K562 (cell line): ENCODE measurements at regions not wholly inside any gene's neighbourhood (a gene's known extent, or its start where the extent isn't known, plus 50 kb on each side); places are given as distances from the start of the nearest gene placed in this dataset.

ENCODE experiments used
- ATAC-seq: fragments of 200-7000 bp; cut with Tn5 transposase; 3 replicates; pipeline ENCODE4 v1.9.1; 2020; ENCODE audit warnings: moderate library complexity
- BruUV-seq: library from RNA; stranded (reverse); fragments of 400-500 nt; replicated peaks from 2 replicates; lab custom pipeline; 2021; lab: Mats Ljungman, UMichigan
- CTCF ChIA-PET: fragments of 300-600 bp; formaldehyde crosslinking; extraction: SDS; loops from one replicate; lab custom pipeline; 2021; ENCODE audit warnings: low intra/inter-chr PET ratio; lab: Yijun Ruan, JAX
- POLR2A ChIA-PET: fragments of 300-600, 350-650 bp; sonication (Branson Sonifier 250); formaldehyde crosslinking; extraction: SDS; loops from one replicate; lab custom pipeline; 2021; ENCODE audit warnings: antibody characterized with exemption, inconsistent platforms; lab: Yijun Ruan, JAX
- DNase-seq, 4 experiments: peaks; one replicate each; pipeline versions ENCODE4 v3.0.0 to v3.0.0-alpha.2; 2011 to 2018; ENCODE audit warnings: low spot score in 3 of 4, mixed read lengths in 3 of 4; ENCODE audit errors: extremely low read depth in 1 of 4
- FAIRE-seq: peaks from 2 replicates; lab custom pipeline; 2011; peaks lifted over from hg19 to GRCh38; lab: Jason Lieb, UNC
- H2AFZ ChIP-seq: 2 replicates; pipeline ENCODE4 v1.6.0; 2011; ENCODE audit warnings: low read depth, low read length, control low read depth, inconsistent platforms
- H3K27ac ChIP-seq: fragments of 200-600 bp; 3 replicates; pipeline ENCODE4 v1.8.0; 2011; ENCODE audit warnings: low read depth, mild to moderate bottlenecking, control low read depth, inconsistent platforms, low read length, moderate library complexity, mixed read lengths; ENCODE audit errors: extremely low read depth
- H3K27me3 ChIP-seq, 2 experiments: fragments of 300-600 bp in 1 of 2; 2 replicates in 1 of 2; 3 replicates in 1 of 2; pipeline versions ENCODE4 v1.6.0 to v1.8.0; 2011; ENCODE audit warnings: inconsistent platforms in 2 of 2, low read length in 2 of 2, mild to moderate bottlenecking in 1 of 2, mixed read lengths in 1 of 2, moderate library complexity in 1 of 2; ENCODE audit not compliant: control insufficient read depth in 2 of 2, insufficient read depth in 2 of 2
- H3K36me3 ChIP-seq: fragments of 300-600 bp; 3 replicates; pipeline ENCODE4 v1.8.0; 2011; ENCODE audit warnings: mild to moderate bottlenecking, low read length, inconsistent platforms; ENCODE audit not compliant: control insufficient read depth, insufficient read depth
- H3K4me1 ChIP-seq, 2 experiments: fragments of 200-600 bp in 1 of 2; replicated peaks in 1 of 2; 2 replicates in 1 of 2; 3 replicates in 1 of 2; pipeline versions ENCODE4 v1.5.1 to v1.8.0; 2011; ENCODE audit warnings: inconsistent platforms in 2 of 2, low read length in 2 of 2, mild to moderate bottlenecking in 1 of 2, mixed read lengths in 1 of 2, moderate library complexity in 1 of 2; ENCODE audit not compliant: control insufficient read depth in 2 of 2, insufficient read depth in 2 of 2
- H3K4me2 ChIP-seq: 2 replicates; pipeline ENCODE4 v1.6.1; 2011; ENCODE audit warnings: low read length, control low read depth, inconsistent platforms, mixed read lengths; ENCODE audit not compliant: insufficient read depth
- H3K4me3 ChIP-seq: fragments of 200-600 bp; sonication (generic), shearing (Covaris generic); 2 replicates; pipeline ENCODE4 v1.5.1; 2016; ENCODE audit warnings: control low read depth, inconsistent platforms
- H3K79me2 ChIP-seq: fragments of 200-600 bp; 3 replicates; pipeline ENCODE4 v1.8.0; 2011; ENCODE audit warnings: low read length, inconsistent platforms; ENCODE audit not compliant: control insufficient read depth, insufficient read depth
- H3K9ac ChIP-seq, 2 experiments: 2 replicates each; pipeline versions ENCODE4 v1.6.0 to v1.6.1; 2011; ENCODE audit warnings: low read depth in 2 of 2, low read length in 2 of 2, control low read depth in 1 of 2, inconsistent platforms in 1 of 2, mild to moderate bottlenecking in 1 of 2, mixed read lengths in 1 of 2; ENCODE audit not compliant: insufficient read depth in 1 of 2
- H3K9me1 ChIP-seq: one replicate; pipeline ENCODE4 v1.6.0; 2011; ENCODE audit warnings: inconsistent platforms, mild to moderate bottlenecking, low read length, moderate library complexity; ENCODE audit not compliant: control insufficient read depth, insufficient read depth
- H3K9me3 ChIP-seq: replicated peaks from 2 replicates; pipeline ENCODE4 v1.5.1; 2011; ENCODE audit warnings: low read depth, low read length, inconsistent platforms; ENCODE audit not compliant: control insufficient read depth, insufficient read depth
- H4K20me1 ChIP-seq: replicated peaks from 2 replicates; pipeline ENCODE4 v1.6.1; 2011; ENCODE audit warnings: low read length, inconsistent platforms, mixed read lengths; ENCODE audit not compliant: control insufficient read depth, insufficient read depth
- GTF2E2 ChIP-seq: fragments of 200-800 bp; sonication (Bioruptor generic); IDR thresholded peaks from 2 replicates; pipeline ENCODE4 v1.6.1; 2016; ENCODE audit warnings: missing genetic modification characterization, missing compliant biosample characterization
- HMG20A ChIP-seq: fragments of 450-650 bp; formaldehyde crosslinking; conservative IDR thresholded peaks from 2 replicates; pipeline ENCODE4 v1.4.0; 2020; ENCODE audit warnings: mild to moderate bottlenecking, mixed read lengths
- MTA2 ChIP-seq: fragments of 450-650 bp; IDR thresholded peaks from 2 replicates; pipeline ENCODE4 v1.6.1; 2016; ENCODE audit warnings: low read depth
- NR2C2 ChIP-seq, 2 experiments: fragments of 200-800 bp in 1 of 2; sonication (Bioruptor generic) in 1 of 2; sonication (generic) in 1 of 2; formaldehyde crosslinking in 1 of 2; IDR thresholded peaks; 2 replicates each; pipeline versions ENCODE4 v1.6.1 to v1.8.0; 2016 to 2022; ENCODE audit warnings: mild to moderate bottlenecking in 1 of 2, missing compliant biosample characterization in 1 of 2, missing genetic modification characterization in 1 of 2, missing genetic modification reagents in 1 of 2
- PURB ChIP-seq: sonication (generic); formaldehyde crosslinking; IDR thresholded peaks from 2 replicates; pipeline ENCODE4 v1.9.0; 2021; ENCODE audit warnings: low read depth, mild to moderate bottlenecking, missing genetic modification reagents
- RUNX1 ChIP-seq: sonication (generic); IDR thresholded peaks from 2 replicates; pipeline ENCODE4 v1.6.1; 2016; ENCODE audit warnings: antibody characterized with exemption, low read depth
- SMC3 ChIP-seq: conservative IDR thresholded peaks from 2 replicates; pipeline ENCODE4 v1.6.1; 2011; ENCODE audit warnings: low read depth, low read length, improper control_type of control experiment; ENCODE audit not compliant: insufficient read depth
- WGBS: fragments of 100-300 bp; shearing (Covaris generic); methylation state at CpG from one replicate; pipeline ENCODE4 v1.1.6; 2016; ENCODE audit warnings: low coverage, mixed read lengths; ENCODE audit not compliant: insufficient coverage; ENCODE audit errors: missing lambda C conversion rate; 5-methylcytosine and 5-hydroxymethylcytosine counted together
- in situ Hi-C: fragments of 300-500 bp; cut with MboI; formaldehyde crosslinking; loops from 4 replicates; pipeline ENCODE4 v1.15.0; 2018; ENCODE audit warnings: inconsistent platforms, mixed read lengths
- intact Hi-C: fragments of 100-400 bp; cut with micrococcal nuclease; formaldehyde crosslinking; loops from 2 replicates; pipeline ENCODE4 v1.14.2; 2022

DNA sequence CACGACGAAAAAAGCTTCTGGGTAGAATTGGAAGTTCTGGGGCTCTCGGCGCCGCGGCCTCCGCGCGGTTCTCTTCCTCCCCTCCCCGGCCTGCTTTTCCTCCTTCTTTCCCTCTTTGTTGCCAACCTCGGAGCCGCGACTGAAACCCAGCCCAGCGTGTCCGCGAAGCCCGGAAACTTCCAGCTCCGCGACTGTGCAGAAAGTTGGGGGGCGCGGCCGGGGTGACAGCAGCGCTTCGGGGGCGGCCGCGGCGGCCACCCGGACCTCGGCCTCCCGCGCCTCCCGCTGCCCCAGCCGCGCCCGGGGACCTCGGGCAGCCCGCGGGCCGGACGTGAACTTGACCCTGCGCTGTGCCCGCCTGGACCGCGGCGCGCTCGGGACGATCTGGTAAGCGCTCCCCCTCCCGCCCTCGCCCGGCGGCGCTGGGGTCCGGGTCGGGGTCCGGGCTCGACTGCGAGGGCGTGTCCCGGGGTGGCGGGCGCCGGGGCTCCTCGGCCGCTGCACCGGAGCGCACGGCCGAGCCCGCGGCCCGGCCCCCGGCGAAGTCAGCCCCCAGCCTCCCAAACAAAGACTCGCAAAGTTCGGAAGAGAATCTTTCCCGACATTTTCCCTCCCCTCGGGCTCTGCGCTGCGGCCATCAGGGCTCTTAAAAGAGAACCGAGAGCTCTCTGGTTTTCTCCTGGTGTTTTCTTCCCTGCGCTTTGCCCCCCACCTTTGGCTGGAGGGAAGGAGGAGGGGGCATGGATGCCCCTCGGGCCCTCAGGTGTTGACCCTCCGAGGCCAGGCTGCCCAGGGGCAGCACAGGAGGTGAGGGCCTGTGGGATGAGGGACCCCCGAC, 67.9 kb upstream of the WNT7B start:
- Histone ChIP-seq H3K27me3 (no peaks in the 10 kb centered on the region), H2AFZ (no peak overlapping the region), H3K9me3 (no peaks in the 10 kb centered on the region)
- intact Hi-C loops: no loop called here
- no peak for DNase-seq
- no peak for TF ChIP-seq PURB (CRISPR knock-in tag)
- no peak for TF ChIP-seq SMC3
- TF ChIP-seq MTA2: no peak
- TF ChIP-seq GTF2E2 (tag): no peak
- TF ChIP-seq RUNX1: no peak
- no peak for TF ChIP-seq NR2C2 (CRISPR knock-in tag; IDR thresholded peaks at IDR 0.05)
- no peak for TF ChIP-seq NR2C2 (tag; IDR thresholded peaks at IDR 0.05)
- no peak for TF ChIP-seq HMG20A
- TF ChIP-seq, all 486 proteins: peak for 0
- H3K4me3 ChIP-seq: no peak overlapping the region
- H3K36me3 ChIP-seq: no peaks in the 10 kb centered on the region
- WGBS: no CpG with 5 or more reads among the region's 87 CpGs
- no peak overlapping the region for H3K4me2 ChIP-seq
- H3K27ac ChIP-seq: no peak overlapping the region
- no peaks in the 10 kb centered on the region for H4K20me1 ChIP-seq
- no TSS peak for BruUV-seq
- in situ Hi-C loops: no loop called here
- POLR2A ChIA-PET: interaction anchor here (1.0 kb wide), 1 partner anchor 8 kb away, joined by 4 read pairs; no protein-coding TSS in a partner anchor
- no peak for FAIRE-seq
- H3K9ac ChIP-seq: no peak overlapping the region
- no peak for ATAC-seq
- no peaks in the 10 kb centered on the region for H3K9me1 ChIP-seq
- no peaks in the 10 kb centered on the region for H3K79me2 ChIP-seq
- peaks cover 0 to 22% of the 10 kb centered on the region in 2 experiments; a peak in 2 of 5 replicates for H3K4me1 ChIP-seq
- CTCF ChIA-PET: interaction anchor here (0.6 kb wide), 1 partner anchor 17 kb away, joined by 3 read pairs; no protein-coding TSS in a partner anchor
